Sigmoid colon (tissue), 4 donors: ENCODE measurements at regions not wholly inside any gene's neighbourhood (a gene's known extent, or its start where the extent isn't known, plus 50 kb on each side); places are given as distances from the start of the nearest gene placed in this dataset.

Experiments
- CTCF ChIP-seq, 4 experiments: fragments of 450-650 bp in 3 of 4; fragments of 200-600 bp in 1 of 4; IDR thresholded peaks; one replicate each; pipeline ENCODE4 v1.5.1; 2016 to 2019; ENCODE audit warnings: antibody characterized with exemption in 4 of 4, mild to moderate bottlenecking in 3 of 4, moderate library complexity in 2 of 4
- EP300 ChIP-seq, 4 donors: sonication (generic); formaldehyde crosslinking; IDR thresholded peaks; one replicate each; pipeline ENCODE4 v1.6.1; 2017; ENCODE audit warnings: antibody characterized with exemption in 4 of 4
- POLR2A ChIP-seq, 2 donors: fragments of 450-650 bp; IDR thresholded peaks; one replicate each; pipeline ENCODE4 v1.6.1; 2016; ENCODE audit warnings: antibody characterized with exemption in 2 of 2, mild to moderate bottlenecking in 2 of 2, moderate library complexity in 2 of 2

GRCh38 chr5:118270526-118270925, 717.8 kb downstream of the DTWD2 start:
- TF ChIP-seq CTCF (IDR thresholded peaks at IDR 0.05) (no peak), POLR2A (IDR thresholded peaks at IDR 0.05) (no peak), EP300 (IDR thresholded peaks at IDR 0.05) (no peak)
